Natural killer cell treated with Interleukin-12 subunit alpha and Interleukin-12 subunit beta and Interleukin-15 and Interleukin-18, amount 100 ng/mL, for 72 hours (primary cell): ENCODE measurements at regions not wholly inside any gene's neighbourhood (a gene's known extent, or its start where the extent isn't known, plus 50 kb on each side); places are given as distances from the start of the nearest gene placed in this dataset.

ENCODE experiments used
- ATAC-seq, 2 donors: fragments of 150-1000 bp; cut with Tn5 transposase in 1 of 2; sonication (Bioruptor Pico), chemical (Tn5 transposase) in 1 of 2; 2 replicates each; pipeline ENCODE4 v1.10.0; 2021
- DNase-seq: peaks from one replicate; pipeline ENCODE4 v3.0.0; 2022; ENCODE audit warnings: low spot score
- H3K27ac Mint-ChIP-seq, 2 donors: 1 replicate in 1 of 2; 2 replicates in 1 of 2; pipeline ENCODE4 v1.8.0; 2022; ENCODE audit warnings: mixed read lengths in 2 of 2, mild to moderate bottlenecking in 1 of 2, moderate library complexity in 1 of 2
- H3K27me3 Mint-ChIP-seq, 2 donors: 1 replicate in 1 of 2; 2 replicates in 1 of 2; pipeline ENCODE4 v1.8.0; 2022; ENCODE audit warnings: mixed read lengths in 2 of 2
- H3K36me3 Mint-ChIP-seq: one replicate; pipeline ENCODE4 v1.8.0; 2022; ENCODE audit warnings: mixed read lengths
- H3K4me1 Mint-ChIP-seq, 2 donors: 1 replicate in 1 of 2; 2 replicates in 1 of 2; pipeline ENCODE4 v1.8.0; 2022; ENCODE audit warnings: low read depth in 2 of 2, mixed read lengths in 2 of 2, mild to moderate bottlenecking in 1 of 2
- H3K4me3 Mint-ChIP-seq: one replicate; pipeline ENCODE4 v1.8.0; 2022; ENCODE audit warnings: mixed read lengths
- H3K9me3 Mint-ChIP-seq: 2 replicates; pipeline ENCODE4 v1.8.0; 2022; ENCODE audit warnings: mixed read lengths

DNA sequence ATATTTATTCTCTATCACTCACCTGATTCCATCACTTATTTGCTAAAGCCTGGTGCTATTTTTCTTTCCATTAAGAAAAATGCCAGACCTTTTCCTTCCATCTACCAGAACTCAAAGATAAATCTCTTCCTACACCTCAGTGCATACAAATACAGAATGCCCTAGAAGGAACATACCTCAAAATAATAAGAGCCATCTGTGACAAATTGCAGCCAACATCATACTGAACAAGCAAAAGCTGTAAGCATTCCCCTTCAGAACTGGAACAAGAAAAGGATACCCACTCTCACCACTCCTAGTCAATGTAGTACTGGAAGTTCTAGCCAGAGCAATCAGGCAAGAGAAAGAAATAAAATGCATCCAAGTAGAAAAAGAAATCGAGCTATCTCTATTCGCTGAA, 315.9 kb upstream of the UBE2E3 start:
- ATAC-seq: no peak
- no peak for DNase-seq
- H3K27me3 Mint-ChIP-seq: peaks cover 8 to 29% of the 10 kb centered on the region in 2 donors
- H3K4me1 Mint-ChIP-seq: peaks cover 0 to 2% of the 10 kb centered on the region in 2 donors
- peaks cover 2% of the 10 kb centered on the region for H3K9me3 Mint-ChIP-seq
- no peaks in the 10 kb centered on the region for H3K36me3 Mint-ChIP-seq
- H3K4me3 Mint-ChIP-seq: no peak overlapping the region
- no peak overlapping the region for H3K27ac Mint-ChIP-seq

DNA sequence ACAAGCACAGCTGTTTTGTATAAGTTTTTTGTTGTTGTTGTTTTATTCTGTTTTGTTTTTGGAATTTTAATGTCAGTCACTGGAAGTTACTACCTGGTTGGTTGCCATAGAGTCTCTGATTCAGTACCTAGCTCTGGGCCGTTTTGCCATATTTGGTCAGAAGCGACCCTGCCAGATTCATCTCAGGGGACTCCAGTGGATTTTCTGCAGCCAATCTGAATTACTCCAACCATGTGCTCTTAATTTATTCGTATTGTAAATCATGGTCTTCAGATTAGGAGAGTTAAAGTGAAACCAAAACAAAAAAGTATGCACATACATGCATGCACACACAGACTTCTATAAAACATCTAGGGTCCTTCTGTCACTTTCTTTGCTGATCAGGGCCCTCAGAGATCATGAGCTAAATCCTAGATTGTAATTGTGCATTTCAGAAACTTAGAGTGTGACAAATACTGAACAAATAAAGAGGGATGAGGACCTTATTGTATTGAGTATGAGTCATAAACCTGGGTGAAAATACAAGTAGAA, 317.4 kb upstream of the UBE2E3 start:
- DNase-seq (no peak), ATAC-seq (no peak)
- H3K27me3 Mint-ChIP-seq: peaks cover 10 to 29% of the 10 kb centered on the region in 2 donors
- H3K36me3 Mint-ChIP-seq: no peaks in the 10 kb centered on the region
- no peak overlapping the region for H3K27ac Mint-ChIP-seq
- H3K9me3 Mint-ChIP-seq: peaks cover 2% of the 10 kb centered on the region
- H3K4me1 Mint-ChIP-seq: peaks cover 0 to 2% of the 10 kb centered on the region in 2 donors
- H3K4me3 Mint-ChIP-seq: no peak overlapping the region

DNA sequence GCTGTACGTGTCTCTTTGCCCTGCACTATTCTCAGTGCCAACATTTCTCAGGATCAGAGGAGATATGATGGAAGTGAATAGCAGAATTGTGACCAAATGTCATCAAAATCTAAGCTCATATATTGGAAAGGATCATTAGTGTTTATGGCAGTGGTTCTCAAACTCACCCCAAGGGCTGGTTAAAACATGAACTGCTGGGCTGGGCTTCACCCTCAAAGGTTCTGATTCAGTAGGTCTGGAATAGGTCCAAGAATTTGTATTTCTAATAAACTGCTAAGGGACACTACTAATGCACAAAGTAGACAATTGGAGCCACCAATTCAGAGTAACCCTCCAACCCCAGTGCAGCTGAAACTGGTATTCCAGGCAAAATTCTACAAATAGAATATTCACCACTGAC, 317.9 kb upstream of the UBE2E3 start:
- no peak for DNase-seq
- Mint-ChIP-seq H3K4me1 (peaks cover 0 to 2% of the 10 kb centered on the region in 2 donors), H3K36me3 (no peaks in the 10 kb centered on the region), H3K27ac (no peak overlapping the region), H3K4me3 (no peak overlapping the region), H3K27me3 (peaks cover 10 to 29% of the 10 kb centered on the region in 2 donors), H3K9me3 (peaks cover 2% of the 10 kb centered on the region)
- no peak for ATAC-seq

DNA sequence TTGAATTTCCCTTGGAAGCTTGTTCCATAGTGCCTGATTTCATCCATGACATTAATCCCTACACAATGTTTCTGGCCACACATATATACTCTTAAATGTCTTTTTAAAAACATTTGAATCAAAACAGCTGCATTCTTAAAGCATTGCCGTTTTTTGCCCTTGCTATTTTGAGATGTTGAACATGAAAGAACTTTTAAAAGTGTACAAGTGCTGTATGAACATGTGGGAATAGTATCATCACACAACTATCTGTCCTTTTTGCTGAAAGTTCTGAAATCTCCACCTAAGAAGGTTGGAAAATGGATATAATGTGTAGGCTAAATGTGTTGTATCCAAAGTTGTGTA, 318.7 kb upstream of the UBE2E3 start:
- no peak for DNase-seq
- H3K4me1 Mint-ChIP-seq: peaks cover 0 to 2% of the 10 kb centered on the region in 2 donors
- H3K27ac Mint-ChIP-seq: no peak overlapping the region
- no peak for ATAC-seq
- H3K36me3 Mint-ChIP-seq: no peaks in the 10 kb centered on the region
- H3K4me3 Mint-ChIP-seq: no peak overlapping the region
- H3K9me3 Mint-ChIP-seq: no peaks in the 10 kb centered on the region
- H3K27me3 Mint-ChIP-seq: peaks cover 10 to 25% of the 10 kb centered on the region in 2 donors

DNA sequence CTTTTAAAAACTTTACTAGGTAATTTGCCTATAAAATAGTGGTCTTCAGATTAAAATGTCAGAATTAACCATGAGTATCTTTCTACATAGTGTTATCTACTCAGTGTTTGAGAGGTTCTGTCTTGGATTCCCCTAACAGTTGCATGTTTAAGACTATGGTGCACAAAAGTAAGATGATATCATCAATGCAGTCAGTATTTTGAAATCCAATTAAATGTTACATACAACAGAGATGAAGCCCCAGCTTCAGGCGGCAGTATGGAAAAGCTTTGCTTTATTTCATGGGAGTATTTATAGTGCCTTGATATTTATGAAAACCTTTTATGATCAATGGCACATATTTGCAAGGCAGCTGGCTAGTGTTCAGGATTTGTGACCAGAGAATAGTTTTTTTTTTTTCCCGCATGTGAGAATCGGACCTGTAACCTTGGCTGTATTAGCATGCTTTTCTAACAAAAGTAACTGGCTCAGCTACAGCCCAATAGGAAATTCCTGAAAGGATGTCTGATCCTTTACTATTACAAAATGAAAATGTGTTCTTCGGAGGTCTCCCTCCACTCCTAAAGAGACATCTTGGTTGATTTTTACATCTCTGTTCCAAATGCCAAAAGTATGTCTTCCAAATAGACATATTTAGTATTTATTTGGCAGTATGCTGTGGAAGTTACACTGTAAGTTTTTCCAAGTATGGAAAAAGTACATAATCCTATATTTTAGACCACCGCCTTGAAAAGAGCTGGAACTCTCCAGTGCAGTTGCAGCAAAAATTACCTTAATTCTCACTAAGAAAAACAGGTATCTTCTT, 319.3 kb upstream of the UBE2E3 start:
- peaks cover 0 to 2% of the 10 kb centered on the region in 2 donors for H3K4me1 Mint-ChIP-seq
- DNase-seq: no peak
- peaks cover 10 to 20% of the 10 kb centered on the region in 2 donors for H3K27me3 Mint-ChIP-seq

DNA sequence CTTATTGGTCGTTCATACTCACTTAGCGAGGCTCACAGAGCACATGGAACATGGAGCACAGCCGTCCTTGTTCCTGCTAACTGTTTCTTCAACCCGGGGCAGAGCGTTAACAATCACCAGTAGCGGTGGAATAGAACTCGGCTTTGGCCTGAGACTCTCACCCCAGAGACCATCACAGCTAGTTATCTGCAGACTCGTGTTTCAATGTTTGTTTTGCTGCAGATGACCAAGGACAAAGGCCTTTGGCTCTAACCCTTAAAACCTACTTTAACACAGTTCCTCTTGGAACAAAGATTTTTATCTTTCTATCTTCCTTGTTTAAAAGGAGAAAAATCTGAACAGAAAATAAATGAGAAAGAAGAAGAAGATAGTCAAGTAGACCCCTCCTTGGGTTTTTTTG, 320.2 kb upstream of the UBE2E3 start:
- ATAC-seq (no peak), DNase-seq (no peak)
- H3K36me3 Mint-ChIP-seq: no peaks in the 10 kb centered on the region
- peaks cover 0 to 2% of the 10 kb centered on the region in 2 donors for H3K4me1 Mint-ChIP-seq
- no peaks in the 10 kb centered on the region for H3K9me3 Mint-ChIP-seq
- no peak overlapping the region for H3K4me3 Mint-ChIP-seq
- peaks cover 10 to 25% of the 10 kb centered on the region in 2 donors for H3K27me3 Mint-ChIP-seq
- H3K27ac Mint-ChIP-seq: no peak overlapping the region

More for the DNA sequence above, 319.3 kb upstream of the UBE2E3 start:
- no peaks in the 10 kb centered on the region for H3K9me3 Mint-ChIP-seq
- H3K27ac Mint-ChIP-seq: no peak overlapping the region
- no peak for ATAC-seq
- H3K4me3 Mint-ChIP-seq: no peak overlapping the region
- no peaks in the 10 kb centered on the region for H3K36me3 Mint-ChIP-seq

DNA sequence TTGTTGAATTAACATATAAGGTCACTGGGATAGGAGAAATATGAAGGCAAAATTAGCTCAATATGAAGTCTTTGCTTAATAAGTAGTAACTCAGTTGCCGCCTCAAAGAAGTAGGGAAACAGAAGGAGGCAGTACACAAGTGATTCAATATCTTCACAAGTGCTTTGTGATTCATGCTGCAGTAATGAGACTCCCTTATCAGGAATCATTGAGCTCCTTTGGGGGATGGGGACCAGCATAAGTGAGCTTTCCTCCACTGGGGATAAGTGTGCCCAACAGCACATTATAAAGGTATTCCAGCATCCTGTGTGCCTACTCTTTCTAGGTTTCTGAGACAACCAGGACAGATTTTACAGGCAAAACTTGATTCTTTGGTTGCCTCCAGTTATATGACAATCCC, 323.4 kb upstream of the UBE2E3 start:
- no peak overlapping the region for H3K27ac Mint-ChIP-seq

DNA sequence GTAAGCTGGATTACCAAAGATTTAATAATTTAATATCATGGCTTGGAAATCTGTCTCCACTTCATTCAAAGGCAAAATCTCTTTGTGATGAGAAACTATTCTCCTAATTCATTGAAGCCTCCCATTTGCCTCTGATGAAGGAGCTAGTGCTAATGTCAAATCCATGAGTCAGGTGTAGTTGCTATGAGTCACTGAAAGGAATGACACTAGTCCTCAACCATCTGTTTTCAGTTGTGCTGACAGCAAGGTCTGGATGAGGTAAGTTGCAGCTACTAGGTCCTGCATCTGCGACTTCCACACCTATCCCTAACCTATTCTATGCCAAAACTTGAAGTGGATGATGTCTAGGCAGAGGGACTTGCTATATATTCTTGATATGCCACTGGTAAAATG, 324.0 kb upstream of the UBE2E3 start:
- no peaks in the 10 kb centered on the region for H3K9me3 Mint-ChIP-seq
- H3K36me3 Mint-ChIP-seq: no peaks in the 10 kb centered on the region
- no peak overlapping the region for H3K4me3 Mint-ChIP-seq
- no peak overlapping the region for H3K27ac Mint-ChIP-seq
- H3K4me1 Mint-ChIP-seq: no peaks in the 10 kb centered on the region
- ATAC-seq (no peak), DNase-seq (no peak)
- peaks cover 4 to 9% of the 10 kb centered on the region in 2 donors for H3K27me3 Mint-ChIP-seq

More for the DNA sequence above, 323.4 kb upstream of the UBE2E3 start:
- Mint-ChIP-seq H3K27me3 (peaks cover 4 to 9% of the 10 kb centered on the region in 2 donors), H3K9me3 (no peaks in the 10 kb centered on the region), H3K4me1 (no peaks in the 10 kb centered on the region), H3K4me3 (no peak overlapping the region), H3K36me3 (no peaks in the 10 kb centered on the region)
- DNase-seq (no peak), ATAC-seq (no peak)

DNA sequence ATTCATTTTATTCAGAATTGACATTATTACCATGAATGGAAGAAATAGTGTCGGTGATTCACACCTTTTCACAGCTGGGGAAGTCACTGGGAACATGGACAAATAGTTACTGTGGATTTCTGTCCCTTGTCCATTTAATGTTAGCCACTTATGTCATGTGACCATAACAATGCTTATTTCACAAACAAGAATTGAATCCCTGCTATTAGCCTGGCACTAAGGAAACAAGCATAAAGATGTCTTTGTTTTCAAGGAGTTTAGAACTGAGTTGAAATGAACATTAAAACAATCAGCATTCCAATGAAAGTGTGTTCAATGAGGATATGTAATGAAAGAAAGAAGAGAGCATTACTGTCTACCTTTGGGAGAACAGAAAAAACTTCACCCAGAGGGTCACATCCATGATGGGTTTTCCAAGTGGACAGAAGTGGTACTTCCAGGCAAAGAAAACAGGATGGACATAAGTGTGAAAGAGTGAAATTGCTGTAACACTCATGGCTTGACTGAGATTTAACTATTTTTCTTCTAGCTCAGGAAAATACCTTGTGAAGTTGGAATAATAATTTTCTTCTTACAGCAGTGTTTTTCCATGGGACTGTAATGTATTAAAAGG, 324.5 kb upstream of the UBE2E3 start:
- ATAC-seq (no peak), DNase-seq (no peak)
- Mint-ChIP-seq H3K4me1 (no peaks in the 10 kb centered on the region), H3K27me3 (peaks cover 4 to 9% of the 10 kb centered on the region in 2 donors), H3K27ac (no peak overlapping the region), H3K36me3 (no peaks in the 10 kb centered on the region), H3K4me3 (no peak overlapping the region), H3K9me3 (no peaks in the 10 kb centered on the region)

DNA sequence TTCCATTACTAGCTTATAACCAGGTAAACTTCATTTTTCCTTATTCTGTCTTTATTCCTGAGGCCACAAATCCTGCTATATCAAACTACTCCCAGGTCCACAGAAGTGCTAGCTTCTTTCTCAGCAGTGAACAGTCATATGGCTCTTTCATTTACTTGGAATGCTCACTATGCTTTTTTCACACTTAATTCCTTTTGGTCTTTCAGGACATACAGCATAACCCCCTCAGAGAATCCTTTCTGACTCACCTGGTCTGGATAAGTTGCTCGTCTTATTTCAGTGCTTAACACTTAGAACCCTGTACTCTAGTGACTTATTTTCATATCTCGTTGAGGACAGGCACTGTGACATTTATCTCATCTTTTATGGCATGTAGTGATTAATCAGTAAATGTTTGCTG, 325.0 kb upstream of the UBE2E3 start:
- Mint-ChIP-seq H3K27me3 (peaks cover 4 to 9% of the 10 kb centered on the region in 2 donors), H3K4me1 (no peaks in the 10 kb centered on the region), H3K36me3 (no peaks in the 10 kb centered on the region), H3K9me3 (no peaks in the 10 kb centered on the region), H3K4me3 (no peak overlapping the region), H3K27ac (no peak overlapping the region)
- DNase-seq: no peak
- no peak for ATAC-seq

DNA sequence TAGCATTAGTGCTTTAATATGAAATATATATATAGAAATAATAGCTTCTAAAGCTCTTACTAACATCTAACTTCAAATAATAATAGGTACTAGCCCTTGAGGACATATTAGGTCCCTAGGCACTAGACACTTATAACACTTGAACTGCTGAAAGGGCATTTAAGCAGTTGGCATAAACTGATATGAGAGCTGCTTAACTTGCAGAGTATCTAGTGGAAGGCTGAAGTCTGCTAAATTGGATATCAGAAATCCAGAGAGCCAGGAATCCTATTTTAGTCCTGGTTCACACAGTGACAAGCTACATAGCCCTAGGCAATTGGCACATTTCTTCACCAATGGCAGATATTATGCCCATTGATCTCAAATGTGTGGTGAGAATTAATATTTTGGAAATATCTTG, 326.9 kb upstream of the UBE2E3 start:
- no peaks in the 10 kb centered on the region for H3K36me3 Mint-ChIP-seq

DNA sequence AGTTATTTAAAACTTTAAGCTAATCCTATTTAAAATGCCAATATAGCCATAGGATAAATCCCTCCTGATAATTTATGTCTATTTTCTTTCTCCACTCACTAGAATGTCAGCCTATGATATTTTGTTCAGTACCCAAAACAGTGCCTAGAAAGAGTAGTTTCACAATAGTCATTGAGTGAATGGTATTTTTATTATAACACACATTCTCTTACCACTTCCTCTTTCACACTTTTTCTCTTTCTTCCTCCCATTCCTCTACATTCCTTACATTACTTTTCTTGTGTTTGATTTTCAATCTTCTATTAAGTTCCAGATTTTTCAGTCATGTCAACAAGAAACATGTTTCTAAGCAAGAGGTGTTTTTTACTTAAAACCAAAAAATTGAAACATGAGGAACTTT, 327.6 kb upstream of the UBE2E3 start:
- H3K4me3 Mint-ChIP-seq: no peak overlapping the region
- no peak overlapping the region for H3K27ac Mint-ChIP-seq
- ATAC-seq: no peak
- no peaks in the 10 kb centered on the region for H3K9me3 Mint-ChIP-seq
- H3K36me3 Mint-ChIP-seq: no peaks in the 10 kb centered on the region
- peaks cover 2 to 17% of the 10 kb centered on the region in 2 donors for H3K27me3 Mint-ChIP-seq
- H3K4me1 Mint-ChIP-seq: no peaks in the 10 kb centered on the region
- no peak for DNase-seq

More for the DNA sequence above, 326.9 kb upstream of the UBE2E3 start:
- ATAC-seq: no peak
- DNase-seq: no peak
- H3K4me1 Mint-ChIP-seq: no peaks in the 10 kb centered on the region
- peaks cover 2 to 10% of the 10 kb centered on the region in 2 donors for H3K27me3 Mint-ChIP-seq
- H3K4me3 Mint-ChIP-seq: no peak overlapping the region
- no peak overlapping the region for H3K27ac Mint-ChIP-seq
- H3K9me3 Mint-ChIP-seq: no peaks in the 10 kb centered on the region

DNA sequence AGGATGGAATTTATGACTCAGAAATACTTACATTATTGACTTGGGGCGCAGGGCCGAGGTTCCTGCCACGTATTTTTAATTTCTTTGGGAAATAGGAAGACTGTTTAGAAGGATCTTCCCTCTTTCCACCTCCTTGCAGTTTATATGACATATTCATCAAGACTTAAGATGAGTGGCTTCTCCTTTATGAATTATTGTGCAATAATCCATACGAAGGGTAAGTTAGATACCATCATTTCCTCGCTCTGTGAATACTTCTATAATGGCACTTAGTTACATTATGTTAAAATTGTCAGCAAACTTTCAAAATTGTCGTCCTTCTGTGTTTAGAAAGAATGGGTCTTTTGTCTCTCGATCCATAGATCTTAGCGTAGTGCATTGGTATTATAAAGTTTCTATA, 328.8 kb upstream of the UBE2E3 start:
- DNase-seq (no peak), ATAC-seq (no peak)
- no peaks in the 10 kb centered on the region for H3K36me3 Mint-ChIP-seq
- no peaks in the 10 kb centered on the region for H3K9me3 Mint-ChIP-seq
- no peaks in the 10 kb centered on the region for H3K4me1 Mint-ChIP-seq
- H3K4me3 Mint-ChIP-seq: no peak overlapping the region
- peaks cover 2 to 19% of the 10 kb centered on the region in 2 donors for H3K27me3 Mint-ChIP-seq
- no peak overlapping the region for H3K27ac Mint-ChIP-seq

DNA sequence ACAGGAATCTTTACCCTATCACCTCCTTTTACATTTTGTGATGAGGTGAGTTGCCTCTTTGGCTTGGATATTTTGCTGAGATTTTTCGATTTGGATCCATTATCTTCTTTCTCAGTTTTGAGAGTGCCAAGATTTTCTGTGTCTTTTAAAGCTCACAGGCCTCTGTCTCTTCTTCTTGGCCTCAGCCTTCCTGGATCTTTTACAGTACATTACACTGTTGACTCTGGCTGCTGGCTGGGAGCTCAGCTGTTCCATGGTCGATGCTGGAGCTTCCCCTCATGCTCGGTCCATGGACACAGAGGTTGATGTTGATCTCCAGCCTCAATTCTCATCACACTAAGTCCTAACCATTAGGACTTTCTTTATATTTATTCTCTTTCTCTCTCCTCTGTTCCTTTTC, 332.8 kb upstream of the UBE2E3 start:
- Mint-ChIP-seq H3K27me3 (peaks cover 0 to 10% of the 10 kb centered on the region in 2 donors), H3K4me1 (no peaks in the 10 kb centered on the region), H3K27ac (no peak overlapping the region), H3K9me3 (no peaks in the 10 kb centered on the region), H3K36me3 (no peaks in the 10 kb centered on the region), H3K4me3 (no peak overlapping the region)
- ATAC-seq: no peak
- DNase-seq: no peak
